A204.1 (cell line): ENCODE measurements at regions not wholly inside any gene's neighbourhood (a gene's known extent, or its start where the extent isn't known, plus 50 kb on each side); places are given as distances from the start of the nearest gene placed in this dataset.
"Not testable (repeated sequence)": the region's sequence is repeated elsewhere in the genome, so short reads cannot be mapped to it uniquely, and the experiment has no call there.

ENCODE experiments used
- FAIRE-seq: peaks from 2 replicates; lab custom pipeline; 2012; peaks lifted over from hg19 to GRCh38; lab: Jason Lieb, UNC

- FAIRE-seq, result no peak
Measured at GRCh38 chr2:53356291-53356905, 411.2 kb upstream of the CHAC2 start.

DNA sequence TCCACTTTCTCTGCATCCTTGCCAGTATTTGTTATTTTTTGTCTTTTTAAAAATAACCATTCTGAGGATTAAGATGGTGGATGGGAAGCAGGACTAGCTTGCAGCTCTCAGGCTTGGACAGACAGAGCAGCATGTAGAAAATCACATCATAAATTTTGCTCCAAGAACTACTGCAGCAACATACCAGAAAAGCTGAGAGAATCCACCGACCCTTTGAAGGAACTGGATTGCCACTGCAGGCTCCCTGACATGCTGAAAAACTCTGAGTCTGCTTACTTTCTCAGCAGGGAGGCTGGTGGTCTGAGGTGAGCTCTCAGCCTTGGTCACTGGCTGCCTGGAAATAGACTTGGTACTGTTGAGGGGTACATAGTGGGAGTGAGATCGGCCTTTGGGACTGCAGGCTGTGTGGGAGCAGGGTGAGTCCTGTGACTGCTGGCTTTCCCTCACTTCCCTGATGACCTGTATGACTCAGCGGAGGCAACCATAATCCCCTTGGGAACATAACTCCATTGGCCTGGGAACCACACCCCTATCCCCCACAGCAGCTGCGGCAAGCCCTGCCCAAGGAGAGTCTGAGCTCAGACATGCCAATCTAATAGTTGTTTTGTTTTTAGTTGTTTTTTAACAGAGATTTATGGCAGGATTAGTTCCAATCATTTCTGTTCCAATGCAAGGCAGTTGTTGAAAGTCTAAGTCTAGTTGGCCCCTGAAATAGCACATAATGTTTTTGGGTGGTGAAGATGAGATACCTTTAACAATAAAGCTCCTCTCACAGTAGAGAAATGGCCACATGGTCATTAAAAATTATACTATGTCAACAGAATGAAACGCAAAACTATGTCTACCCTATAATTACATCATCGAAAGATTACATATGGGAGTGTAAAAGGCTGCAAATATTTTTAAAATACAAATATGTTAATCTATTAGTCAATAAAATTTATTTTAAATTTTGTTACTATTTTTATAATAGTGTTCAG lies 414.2 kb upstream of the CHAC2 start:
- FAIRE-seq, result no peak

- FAIRE-seq, result no peak
Measured at GRCh38 chr2:53347269-53347668, 420.3 kb upstream of the CHAC2 start.

GRCh38 chr2:53342248-53342647 lies 425.4 kb upstream of the CHAC2 start:
- FAIRE-seq, result no peak

- no peak for FAIRE-seq
Measured at GRCh38 chr2:53334610-53335009, 433.0 kb upstream of the CHAC2 start.

DNA sequence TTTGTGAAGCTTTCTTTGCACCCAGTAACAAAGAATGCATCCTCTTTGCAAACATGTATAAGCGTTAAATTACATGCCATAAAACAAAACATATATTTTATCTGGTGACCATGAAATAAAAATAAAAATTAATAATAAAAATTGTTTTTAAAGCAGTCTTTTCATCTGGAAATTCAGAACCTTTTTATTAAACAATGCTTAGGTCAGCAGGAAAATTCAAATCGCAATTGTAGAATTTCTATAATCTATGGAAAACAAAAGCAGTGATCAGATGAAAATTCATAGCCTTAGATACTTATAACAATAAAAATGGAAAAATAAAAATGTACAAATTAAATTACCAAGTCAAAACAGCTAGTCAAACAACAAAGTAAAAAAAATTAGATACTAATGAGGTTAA lies 435.9 kb upstream of the CHAC2 start:
- peak; percentile 48 for FAIRE-seq

DNA sequence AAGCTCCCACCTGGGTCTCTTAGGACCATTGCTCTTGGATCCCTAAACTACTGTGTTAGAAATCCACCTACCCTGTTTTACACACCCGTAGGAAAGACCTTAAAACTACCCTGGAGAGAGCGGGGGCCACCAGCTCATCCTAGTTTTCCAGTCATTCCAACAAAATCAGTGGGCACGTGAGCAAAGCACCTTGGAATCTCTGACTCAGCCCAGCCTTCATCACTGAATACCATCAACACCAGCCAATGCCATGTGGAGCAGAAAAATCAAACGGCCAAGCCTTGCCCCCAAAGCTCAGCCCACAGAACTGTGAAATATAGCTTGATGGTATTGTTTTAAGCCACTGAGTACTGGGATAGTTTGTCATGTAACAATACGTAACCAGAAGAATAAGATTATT lies 449.7 kb upstream of the CHAC2 start:
- FAIRE-seq, result no peak

DNA sequence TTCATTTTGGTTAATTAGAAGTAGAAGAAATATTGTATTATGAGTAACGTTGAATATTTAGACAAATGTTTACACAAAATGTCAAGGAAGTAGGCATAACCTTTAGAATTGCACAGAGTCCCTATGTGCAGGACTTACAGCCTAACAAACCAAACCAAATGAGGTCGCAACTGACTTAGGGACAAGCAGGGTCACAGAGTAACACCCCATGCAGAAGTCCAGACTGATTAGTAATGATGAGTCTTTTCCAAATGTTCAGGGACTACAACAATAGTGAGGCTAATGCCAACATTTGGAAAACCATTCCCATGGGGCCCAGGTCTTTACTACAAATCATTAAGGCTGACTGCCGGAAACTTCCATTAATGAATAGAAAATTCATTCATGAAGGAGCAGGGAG lies 452.5 kb upstream of the CHAC2 start:
- FAIRE-seq, result no peak

DNA sequence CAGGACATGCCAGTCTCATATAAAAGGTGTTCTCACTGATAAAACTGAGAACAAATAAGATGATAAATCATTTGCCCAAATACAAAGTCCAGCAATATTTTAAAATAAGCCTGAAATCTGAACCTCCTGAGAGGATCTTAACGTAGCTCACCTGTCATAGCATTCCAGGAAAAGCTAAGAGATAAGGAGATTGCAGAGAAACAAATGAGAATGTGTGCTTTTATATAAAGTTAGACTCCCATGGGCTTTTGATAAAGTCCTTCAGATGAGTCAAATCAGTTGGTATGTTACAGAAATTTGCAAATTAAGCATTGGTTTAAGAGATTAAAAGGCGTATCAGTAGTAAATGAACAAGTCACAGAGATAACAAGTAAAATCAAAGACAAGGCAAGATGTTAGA lies 452.9 kb upstream of the CHAC2 start:
- no peak for FAIRE-seq

DNA sequence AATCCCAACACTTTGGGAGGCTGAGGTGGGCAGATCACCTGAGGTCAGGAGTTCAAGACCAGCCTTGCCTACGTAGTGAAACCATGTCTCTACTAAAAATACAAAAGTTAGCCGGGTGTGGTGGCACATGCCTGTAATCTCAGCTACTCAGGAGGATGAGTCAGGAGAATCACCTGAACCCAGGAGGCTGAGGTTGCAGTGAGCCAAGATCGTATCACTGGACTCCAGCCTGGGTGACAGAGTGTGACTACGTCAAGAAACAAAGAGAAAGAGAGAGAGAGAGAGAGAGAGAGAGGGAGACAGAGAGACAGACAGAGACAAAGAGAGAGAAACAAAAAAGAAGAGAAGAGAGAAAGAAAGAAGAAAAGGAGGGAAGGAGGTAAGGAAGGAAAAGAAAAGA lies 454.0 kb upstream of the CHAC2 start:
- FAIRE-seq, result not testable (repeated sequence)

DNA sequence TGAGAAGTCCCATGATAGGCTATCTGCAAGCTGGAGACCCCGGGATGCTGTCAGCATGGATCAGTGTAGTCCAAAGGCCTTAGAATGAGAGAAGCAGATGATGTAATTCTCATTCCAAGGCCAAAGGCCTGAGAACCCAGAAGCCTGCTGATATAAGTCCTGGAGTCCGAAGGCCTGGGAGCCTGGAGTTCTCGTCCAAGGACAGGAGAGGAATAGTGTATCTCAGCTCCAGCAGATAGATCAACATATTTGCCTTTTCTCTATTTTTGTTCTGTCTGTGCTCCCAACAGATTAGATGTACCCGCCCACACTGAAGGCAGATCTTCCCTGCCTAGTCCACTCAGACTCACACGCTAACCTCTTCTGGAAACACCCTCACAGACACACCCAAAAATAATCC lies 454.9 kb upstream of the CHAC2 start:
- no peak for FAIRE-seq

DNA sequence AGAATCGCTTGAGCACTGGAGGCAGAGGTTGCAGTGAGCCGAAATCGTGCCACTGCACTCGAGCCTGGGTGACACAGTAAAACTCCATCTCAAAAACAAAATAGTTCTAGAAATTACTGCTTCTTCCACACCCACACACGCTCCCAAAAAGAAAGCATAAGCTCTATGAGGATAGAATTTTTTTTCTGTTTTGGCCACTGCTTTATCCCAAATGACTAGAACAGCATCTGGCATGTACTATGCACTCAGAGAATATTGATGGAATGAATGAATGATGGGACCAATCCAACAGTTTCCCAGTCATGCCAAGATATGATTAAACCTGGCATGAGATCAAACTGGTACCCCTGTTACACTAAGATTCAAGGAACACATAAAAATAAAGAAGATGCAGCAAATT lies 455.4 kb upstream of the CHAC2 start:
- FAIRE-seq, result no peak

DNA sequence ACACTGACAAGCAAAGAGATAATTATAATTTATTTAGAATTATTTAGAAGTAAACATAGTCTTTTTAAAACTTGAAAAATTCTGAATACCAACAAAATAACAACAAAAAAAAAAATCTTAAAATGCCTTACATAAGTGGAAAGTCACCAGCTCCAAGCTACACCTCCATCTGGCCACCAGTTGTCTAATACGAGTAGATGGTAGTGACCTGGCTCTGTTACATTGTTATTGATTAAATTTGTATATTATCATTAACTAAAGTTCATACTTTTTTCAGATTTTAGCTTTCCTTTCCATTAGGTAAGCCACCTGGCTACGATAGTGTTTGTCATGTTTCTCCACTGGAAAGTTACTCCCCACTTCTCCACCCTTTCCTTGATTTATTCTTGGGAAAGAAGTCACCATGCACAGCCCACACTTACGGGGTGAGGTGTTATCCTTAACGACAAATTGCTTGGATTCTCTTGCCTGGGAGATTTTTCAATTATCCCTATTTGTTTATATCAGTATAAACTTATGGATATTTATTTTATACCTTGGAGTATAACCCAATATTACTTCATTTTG lies 464.5 kb upstream of the CHAC2 start:
- FAIRE-seq, result no peak

- FAIRE-seq, result no peak
Measured at GRCh38 chr2:53302455-53302854, 465.1 kb upstream of the CHAC2 start.

- FAIRE-seq, result no peak
Measured at GRCh38 chr2:53289309-53290006, 478.1 kb upstream of the CHAC2 start.

DNA sequence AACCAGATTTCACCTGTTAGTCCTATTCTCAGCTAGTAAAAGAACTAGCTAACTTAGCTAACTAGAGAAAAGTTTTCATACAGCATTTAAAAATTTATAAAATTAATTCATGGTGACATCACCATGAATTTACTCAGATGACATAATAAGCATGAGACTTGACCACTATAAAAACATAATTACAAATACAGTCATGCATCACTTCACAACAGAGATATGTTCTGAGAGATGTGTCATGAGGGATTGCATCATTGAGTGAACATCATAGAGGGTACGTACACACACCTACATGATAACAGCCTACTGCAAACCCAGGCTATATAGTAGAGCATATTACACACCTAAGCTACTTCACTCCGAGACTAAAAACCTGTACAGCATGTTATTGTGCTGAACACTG lies 481.3 kb upstream of the CHAC2 start:
- FAIRE-seq, result no peak

GRCh38 chr2:53275743-53276142 lies 491.9 kb upstream of the CHAC2 start:
- FAIRE-seq, result no peak

DNA sequence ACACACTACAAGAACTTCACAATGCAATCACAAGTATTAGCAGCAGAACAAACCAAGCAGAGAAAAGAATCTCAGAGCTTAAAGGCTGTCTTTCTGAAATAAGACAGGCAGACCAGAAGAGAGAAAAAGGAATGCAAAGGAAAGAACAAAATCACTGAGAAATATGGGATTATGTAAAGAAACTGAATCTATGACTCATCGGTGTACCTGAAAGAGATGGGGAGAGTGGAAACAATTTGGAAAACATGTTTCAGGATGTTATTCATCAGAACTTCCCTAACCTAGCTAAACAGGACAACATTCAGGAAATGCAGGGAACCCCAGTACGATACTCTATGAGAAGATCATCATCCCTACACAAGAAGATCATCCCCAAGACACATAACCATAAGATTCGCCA lies 499.0 kb upstream of the CHAC2 start:
- no peak for FAIRE-seq

DNA sequence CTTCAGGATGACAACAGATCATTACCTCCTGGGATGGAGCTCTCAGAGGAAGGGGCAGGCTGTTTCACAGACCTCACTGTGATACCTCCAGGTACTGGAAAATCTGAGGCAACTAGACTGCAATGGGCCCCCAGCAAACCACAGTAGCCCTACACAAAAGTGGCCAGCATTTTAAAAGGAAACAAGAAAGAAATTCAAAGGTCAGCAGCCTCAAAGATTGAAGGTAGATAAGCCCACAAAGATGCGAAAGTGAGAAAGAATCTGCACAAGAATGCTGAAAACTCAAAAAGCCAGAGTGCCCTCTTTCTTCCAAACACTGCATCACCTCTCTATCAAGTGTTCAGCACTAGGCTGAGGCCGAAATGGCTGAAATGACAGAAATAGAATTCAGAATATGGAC lies 499.5 kb upstream of the CHAC2 start:
- no peak for FAIRE-seq

- no peak for FAIRE-seq
Measured at GRCh38 chr2:53265544-53266299, 501.9 kb upstream of the CHAC2 start.

DNA sequence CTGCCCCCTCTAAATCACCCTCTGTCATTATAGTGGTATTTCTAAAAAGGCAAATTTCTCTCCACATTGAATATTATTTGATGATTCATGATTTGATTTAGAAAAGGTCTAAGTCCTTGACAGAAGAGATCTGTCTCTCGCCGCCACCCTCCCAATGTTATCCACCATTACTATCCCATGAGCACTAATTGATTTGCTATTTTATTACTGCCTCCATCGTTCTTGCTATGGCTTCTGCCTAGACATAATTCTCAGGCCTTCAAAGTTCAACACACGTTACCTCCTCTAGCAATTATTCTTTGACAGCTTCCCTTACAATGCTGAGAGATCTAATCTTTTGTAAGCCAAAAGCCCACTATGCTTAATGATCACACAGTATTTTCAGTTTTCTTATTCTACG lies 507.0 kb upstream of the CHAC2 start:
- FAIRE-seq, result no peak

- FAIRE-seq, result no peak
Measured at GRCh38 chr2:53259395-53260009, 508.1 kb upstream of the CHAC2 start.
